Motor neuron (in vitro differentiated cells): ENCODE measurements at regions not wholly inside any gene's neighbourhood (a gene's known extent, or its start where the extent isn't known, plus 50 kb on each side); places are given as distances from the start of the nearest gene placed in this dataset.

Source experiments
- ATAC-seq, 8 experiments: fragments of 200-7000 bp; cut with Tn5 transposase; replicated peaks in 6 of 8; 2 replicates each; pipeline ENCODE4 v1.8.0; 2021; ENCODE audit warnings: mild to moderate bottlenecking in 8 of 8, moderate library complexity in 8 of 8
- H3K27ac ChIP-seq, 2 donors: fragments of 250-450 bp; sonication (Bioruptor Pico); 2 replicates each; pipeline ENCODE4 v1.9.0; 2021; ENCODE audit warnings: antibody characterized with exemption in 2 of 2, mild to moderate bottlenecking in 2 of 2, moderate library complexity in 1 of 2
- H3K4me1 ChIP-seq, 2 donors: fragments of 250-450 bp; sonication (Bioruptor Pico); replicated peaks in 1 of 2; 2 replicates each; pipeline ENCODE4 v1.6.1; 2021; ENCODE audit warnings: antibody characterized with exemption in 2 of 2, mild to moderate bottlenecking in 2 of 2, moderate library complexity in 1 of 2
- H3K4me3 ChIP-seq, 5 donors: fragments of 250-450 bp; sonication (Bioruptor Pico); 2 replicates each; pipeline ENCODE4 v1.9.0; 2021; ENCODE audit warnings: antibody characterized with exemption in 5 of 5, mild to moderate bottlenecking in 5 of 5, moderate library complexity in 4 of 5
- WGBS, 10 experiments: fragments of 450-650 bp; shearing (Covaris generic); methylation state at CpG; one replicate each; pipeline ENCODE4 v1.0.0; 2022; 5-methylcytosine and 5-hydroxymethylcytosine counted together
- in situ Hi-C, 9 experiments: fragments of 400-800 bp; cut with MboI; loops; one replicate each; pipeline ENCODE4 v1.15.0; 2021; ENCODE audit warnings: low sequenced_read_pairs in 9 of 9, low pct_unique_long_range_greater_than_20kb in 2 of 9; ENCODE audit not compliant: unreplicated experiment in 9 of 9

- 10 to 100% (median 86%) methylated on average over 2 to 3 of the region's 18 CpGs; no CpG with 5 or more reads in 6 of the 10 experiments for WGBS, 10 experiments
- ATAC-seq: no peak
- Histone ChIP-seq H3K4me1 (peaks cover 14 to 25% of the 10 kb centered on the region in 2 donors), H3K4me3 (no peak overlapping the region), H3K27ac (no peak overlapping the region)
- in situ Hi-C loops: no loop called here
These were observed 59.1 kb upstream of the INPP5A start for GRCh38 chr10:132478341-132479023.

GRCh38 chr10:132479024-132479602 lies 58.5 kb upstream of the INPP5A start:
- WGBS, 10 experiments: 88 to 100% (median 90%) methylated on average over 3 to 4 of the region's 14 CpGs; no CpG with 5 or more reads in 7 of the 10 experiments
- in situ Hi-C loops: no loop called here

GRCh38 chr10:132479603-132480221 lies 57.9 kb upstream of the INPP5A start:
- H3K27ac ChIP-seq: no peak overlapping the region
- peaks cover 14 to 25% of the 10 kb centered on the region in 2 donors for H3K4me1 ChIP-seq
- ATAC-seq: no peak
- in situ Hi-C loops: no loop called here
- 72 to 93% (median 76%) methylated on average over 2 to 8 of the region's 14 CpGs; no CpG with 5 or more reads in 4 of the 10 experiments for WGBS, 10 experiments
- no peak overlapping the region for H3K4me3 ChIP-seq

More at GRCh38 chr10:132479024-132479602, 58.5 kb upstream of the INPP5A start:
- Histone ChIP-seq H3K27ac (no peak overlapping the region), H3K4me1 (peaks cover 14 to 25% of the 10 kb centered on the region in 2 donors), H3K4me3 (no peak overlapping the region)
- ATAC-seq: no peak

- H3K27ac ChIP-seq: no peak overlapping the region
- no peak for ATAC-seq
- WGBS, 10 experiments: 47 to 95% (median 83%) methylated on average over 1 to 6 of the region's 7 CpGs; no CpG with 5 or more reads in 2 of the 10 experiments
- peaks cover 14 to 25% of the 10 kb centered on the region in 2 donors for H3K4me1 ChIP-seq
- in situ Hi-C loops: no loop called here
- no peak overlapping the region for H3K4me3 ChIP-seq
These were observed 57.2 kb upstream of the INPP5A start for GRCh38 chr10:132480356-132480755.

GRCh38 chr10:132481690-132482089 lies 55.9 kb upstream of the INPP5A start:
- peak overlapping the region in 1 of 2 donors; percentile 57 for H3K27ac ChIP-seq
- no peak overlapping the region for H3K4me3 ChIP-seq
- peak in 6 of 8 experiments; percentile 19 to 41 (median 26) for ATAC-seq
- peaks cover 12 to 22% of the 10 kb centered on the region in 2 donors for H3K4me1 ChIP-seq
- 14 to 100% (median 73%) methylated on average over 1 to 9 of the region's 10 CpGs for WGBS, 10 experiments
- in situ Hi-C loops: no loop called here

- H3K4me3 ChIP-seq: no peak overlapping the region
- peak; percentile 76 to 97 (median 85) for ATAC-seq
- in situ Hi-C loops: no loop called here
- H3K4me1 ChIP-seq: peaks cover 8 to 16% of the 10 kb centered on the region in 2 donors
- peak overlapping the region in 1 of 2 donors; percentile 57 for H3K27ac ChIP-seq
- WGBS, 10 experiments: 5 to 100% (median 59%) methylated on average over 1 to 14 of the region's 14 CpGs
These were observed 55.3 kb upstream of the INPP5A start for GRCh38 chr10:132482090-132482800.

GRCh38 chr10:132483394-132483793 lies 54.2 kb upstream of the INPP5A start:
- in situ Hi-C loops: no loop called here
- H3K4me3 ChIP-seq: no peak overlapping the region
- no peak overlapping the region for H3K27ac ChIP-seq
- no peak for ATAC-seq
- peaks cover 2 to 8% of the 10 kb centered on the region in 2 donors for H3K4me1 ChIP-seq
- WGBS, 10 experiments: 59 to 100% (median 82%) methylated on average over 2 to 5 of the region's 5 CpGs

- 68 to 96% (median 93%) methylated on average over 4 to 13 of the region's 16 CpGs; no CpG with 5 or more reads in 3 of the 10 experiments for WGBS, 10 experiments
- in situ Hi-C loops: no loop called here
- no peak for ATAC-seq
- no peak overlapping the region for H3K27ac ChIP-seq
- H3K4me3 ChIP-seq: no peak overlapping the region
- H3K4me1 ChIP-seq: peaks cover 2 to 8% of the 10 kb centered on the region in 2 donors
These were observed 52.7 kb upstream of the INPP5A start for GRCh38 chr10:132484922-132485321.

- 77 to 93% (median 85%) methylated on average over 2 to 9 of the region's 10 CpGs; no CpG with 5 or more reads in 1 of the 10 experiments for WGBS, 10 experiments
These were observed 52.2 kb upstream of the INPP5A start for GRCh38 chr10:132485391-132485790.

GRCh38 chr10:132486539-132487121 lies 51.0 kb upstream of the INPP5A start:
- H3K4me3 ChIP-seq: no peak overlapping the region
- no peak for ATAC-seq
- in situ Hi-C loops: no loop called here
- no peak overlapping the region for H3K27ac ChIP-seq
- 60 to 100% (median 86%) methylated on average over 1 to 18 of the region's 24 CpGs; no CpG with 5 or more reads in 3 of the 10 experiments for WGBS, 10 experiments
- H3K4me1 ChIP-seq: peaks cover 2 to 7% of the 10 kb centered on the region in 2 donors

More at GRCh38 chr10:132485391-132485790, 52.2 kb upstream of the INPP5A start:
- H3K27ac ChIP-seq: no peak overlapping the region
- H3K4me3 ChIP-seq: no peak overlapping the region
- in situ Hi-C loops: no loop called here
- peaks cover 2 to 8% of the 10 kb centered on the region in 2 donors for H3K4me1 ChIP-seq
- ATAC-seq: no peak

GRCh38 chr10:132487241-132488135 lies 50.1 kb upstream of the INPP5A start:
- ATAC-seq: no peak
- WGBS, 10 experiments: 76 to 100% (median 82%) methylated on average over 1 to 16 of the region's 41 CpGs; no CpG with 5 or more reads in 5 of the 10 experiments

More at GRCh38 chr10:132487241-132488135, 50.1 kb upstream of the INPP5A start:
- H3K27ac ChIP-seq: no peak overlapping the region
- peaks cover 0 to 2% of the 10 kb centered on the region in 2 donors for H3K4me1 ChIP-seq
- in situ Hi-C loops: no loop called here
- no peak overlapping the region for H3K4me3 ChIP-seq
